ENCODE measurements at regions not wholly inside any gene's neighbourhood (a gene's known extent, or its start where the extent isn't known, plus 50 kb on each side); places are given as distances from the start of the nearest gene placed in this dataset.

- no peak for TF ChIP-seq CTCF (IDR thresholded peaks at IDR 0.05)
- TF ChIP-seq POLR2AphosphoS5 (IDR thresholded peaks at IDR 0.05): no peak
- TF ChIP-seq POLR2A (IDR thresholded peaks at IDR 0.05; ENCODE audit: low read depth): no peak
- TF ChIP-seq EP300 (IDR thresholded peaks at IDR 0.05): no peak
Measured at GRCh38 chr18:73212442-73212841, 344.7 kb upstream of the NETO1 start.
